WERI-Rb-1 (cell line): ENCODE measurements at regions not wholly inside any gene's neighbourhood (a gene's known extent, or its start where the extent isn't known, plus 50 kb on each side); places are given as distances from the start of the nearest gene placed in this dataset.

ENCODE experiments used
- DNase-seq: peaks from one replicate; pipeline ENCODE4 v3.0.0-alpha.2; 2020
- H3K27ac ChIP-seq: fragments of 250-450 bp; sonication (Bioruptor Pico); 2 replicates; pipeline ENCODE4 v1.5.1; 2020; ENCODE audit warnings: mild to moderate bottlenecking, moderate library complexity
- H3K27me3 ChIP-seq: fragments of 250-450 bp; sonication (Bioruptor Pico); 2 replicates; pipeline ENCODE4 v1.5.1; 2021; ENCODE audit warnings: mild to moderate bottlenecking, low read depth, moderate library complexity; ENCODE audit not compliant: insufficient read depth, severe bottlenecking
- H3K36me3 ChIP-seq: fragments of 250-450 bp; sonication (Bioruptor Pico); 2 replicates; pipeline ENCODE4 v1.5.1; 2020; ENCODE audit warnings: mild to moderate bottlenecking, moderate library complexity
- H3K4me3 ChIP-seq: 2 replicates; pipeline ENCODE4 v1.5.1; 2011; ENCODE audit warnings: low read depth, mild to moderate bottlenecking, control low read depth, low read length
- H3K9me3 ChIP-seq: fragments of 250-450 bp; sonication (Bioruptor Pico); 2 replicates; pipeline ENCODE4 v1.5.1; 2021; ENCODE audit warnings: mild to moderate bottlenecking, moderate library complexity; ENCODE audit not compliant: severe bottlenecking
- TF ChIP-seq, protein P1 (sequence below): IDR thresholded peaks from 2 replicates; pipeline ENCODE4 v1.5.1; 2011; ENCODE audit warnings: low read depth, mild to moderate bottlenecking, control low read depth, inconsistent platforms, low read length

DNA sequence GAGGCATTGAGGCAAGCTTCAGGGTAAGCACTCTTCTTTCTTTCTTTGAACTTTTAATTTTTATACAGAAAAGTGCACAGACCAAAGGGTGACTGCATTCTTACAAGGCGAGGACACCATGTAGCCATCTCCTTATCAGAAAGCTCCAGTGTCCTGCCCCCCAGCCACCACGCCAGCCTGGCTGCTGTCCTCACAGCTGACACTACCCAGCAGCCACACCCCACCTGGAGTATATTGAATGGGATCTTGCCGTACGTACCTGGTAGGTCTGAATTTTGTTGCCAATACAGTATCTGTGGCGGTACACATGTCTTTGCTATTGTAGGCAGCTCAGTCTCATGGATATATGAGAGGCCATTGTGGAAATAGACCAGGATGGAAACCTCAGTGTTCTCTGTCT lies 284.0 kb upstream of the IRX2 start:
- TF ChIP-seq, protein P1, sequence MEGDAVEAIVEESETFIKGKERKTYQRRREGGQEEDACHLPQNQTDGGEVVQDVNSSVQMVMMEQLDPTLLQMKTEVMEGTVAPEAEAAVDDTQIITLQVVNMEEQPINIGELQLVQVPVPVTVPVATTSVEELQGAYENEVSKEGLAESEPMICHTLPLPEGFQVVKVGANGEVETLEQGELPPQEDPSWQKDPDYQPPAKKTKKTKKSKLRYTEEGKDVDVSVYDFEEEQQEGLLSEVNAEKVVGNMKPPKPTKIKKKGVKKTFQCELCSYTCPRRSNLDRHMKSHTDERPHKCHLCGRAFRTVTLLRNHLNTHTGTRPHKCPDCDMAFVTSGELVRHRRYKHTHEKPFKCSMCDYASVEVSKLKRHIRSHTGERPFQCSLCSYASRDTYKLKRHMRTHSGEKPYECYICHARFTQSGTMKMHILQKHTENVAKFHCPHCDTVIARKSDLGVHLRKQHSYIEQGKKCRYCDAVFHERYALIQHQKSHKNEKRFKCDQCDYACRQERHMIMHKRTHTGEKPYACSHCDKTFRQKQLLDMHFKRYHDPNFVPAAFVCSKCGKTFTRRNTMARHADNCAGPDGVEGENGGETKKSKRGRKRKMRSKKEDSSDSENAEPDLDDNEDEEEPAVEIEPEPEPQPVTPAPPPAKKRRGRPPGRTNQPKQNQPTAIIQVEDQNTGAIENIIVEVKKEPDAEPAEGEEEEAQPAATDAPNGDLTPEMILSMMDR = no peak
- no peak overlapping the region for H3K27ac ChIP-seq
- H3K27me3 ChIP-seq = peaks cover 85% of the 10 kb centered on the region
- no peak overlapping the region for H3K4me3 ChIP-seq
- DNase-seq = no peak
- no peaks in the 10 kb centered on the region for H3K9me3 ChIP-seq
- H3K36me3 ChIP-seq = no peaks in the 10 kb centered on the region

DNA sequence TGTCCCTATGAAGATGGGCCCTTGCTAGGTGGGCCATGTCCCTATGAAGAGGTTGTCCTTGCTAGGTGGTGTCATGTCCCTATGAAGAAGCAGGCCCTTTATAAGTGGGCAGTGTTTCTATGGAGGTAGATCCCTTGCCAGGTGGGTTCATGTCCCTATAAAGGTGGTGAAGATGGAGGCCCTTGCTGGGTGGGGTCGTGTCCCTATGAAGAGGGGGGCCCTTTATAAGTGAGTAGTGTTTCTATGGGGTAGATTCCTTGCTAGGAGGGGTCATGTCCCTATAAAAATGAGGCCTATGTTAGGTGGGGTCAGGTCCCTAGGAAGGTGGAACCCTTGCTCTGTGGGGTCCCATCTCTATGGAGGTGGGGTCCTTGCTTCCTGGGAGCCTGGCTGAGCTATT lies 283.4 kb upstream of the IRX2 start:
- peaks cover 88% of the 10 kb centered on the region for H3K27me3 ChIP-seq
- no peaks in the 10 kb centered on the region for H3K9me3 ChIP-seq
- no peak for DNase-seq
- no peak overlapping the region for H3K27ac ChIP-seq
- TF ChIP-seq, protein P1 = no peak
- H3K36me3 ChIP-seq = no peaks in the 10 kb centered on the region
- no peak overlapping the region for H3K4me3 ChIP-seq

DNA sequence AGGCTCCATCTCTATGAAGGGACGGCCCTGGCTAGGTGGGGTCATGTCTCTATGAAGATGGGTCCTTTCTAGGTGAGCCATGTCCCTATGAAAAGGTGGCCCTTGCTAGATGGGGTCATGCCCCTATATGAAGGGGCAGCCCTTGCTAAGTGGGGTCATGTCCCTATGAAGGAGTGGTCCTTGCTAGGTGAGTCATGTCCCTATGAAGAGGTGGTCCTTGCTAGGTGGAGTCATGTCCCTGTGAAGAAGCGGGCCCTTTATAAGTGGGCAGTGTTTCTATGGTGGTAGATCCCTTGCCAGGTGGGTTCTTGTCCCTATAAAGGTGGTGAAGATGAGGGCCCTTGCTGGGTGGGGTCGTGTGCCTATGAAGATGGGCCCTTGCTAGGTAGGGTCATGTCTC lies 283.0 kb upstream of the IRX2 start:
- no peak for DNase-seq
- Histone ChIP-seq H3K27me3 (peaks cover 92% of the 10 kb centered on the region), H3K4me3 (no peak overlapping the region), H3K27ac (no peak overlapping the region), H3K9me3 (no peaks in the 10 kb centered on the region), H3K36me3 (no peaks in the 10 kb centered on the region)
- TF ChIP-seq, protein P1 = no peak

DNA sequence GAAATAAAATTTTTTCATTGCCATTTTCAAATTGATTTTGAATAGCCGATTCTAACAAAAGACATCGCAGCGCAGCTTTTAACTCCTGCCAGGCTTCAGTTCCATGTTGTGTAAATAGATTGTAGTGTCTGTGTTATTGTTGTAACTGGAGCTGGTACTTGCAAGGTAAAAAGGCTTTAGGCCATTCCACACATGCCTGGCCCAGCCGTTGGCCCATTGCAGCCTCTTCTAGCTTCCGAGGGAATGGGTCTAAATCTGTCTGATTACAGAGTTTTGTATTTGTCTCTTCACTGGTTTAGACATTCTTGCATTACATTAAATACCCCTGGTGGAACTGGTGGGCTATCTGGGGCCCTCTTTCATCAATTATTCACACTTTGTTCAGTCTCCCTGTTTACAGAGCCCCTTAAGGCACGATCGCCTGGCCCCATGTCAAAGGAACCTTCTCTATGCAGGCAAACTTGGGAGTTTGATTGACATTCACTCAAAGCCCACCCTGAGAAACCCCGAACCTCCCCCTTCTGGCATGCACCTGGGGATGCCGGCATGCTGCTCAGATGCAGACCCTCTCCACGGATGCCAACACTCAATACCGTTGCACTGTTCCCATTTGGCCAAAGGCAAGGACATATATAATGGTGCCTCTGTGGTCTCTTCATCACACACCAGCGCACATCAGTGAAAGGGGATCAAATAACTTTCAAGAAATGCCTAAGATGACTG lies 281.7 kb upstream of the IRX2 start:
- H3K9me3 ChIP-seq = no peaks in the 10 kb centered on the region
- no peak for DNase-seq
- H3K36me3 ChIP-seq = no peaks in the 10 kb centered on the region
- H3K27ac ChIP-seq = no peak overlapping the region
- H3K4me3 ChIP-seq = no peak overlapping the region
- TF ChIP-seq, protein P1 = no peak
- peaks cover 97% of the 10 kb centered on the region for H3K27me3 ChIP-seq

DNA sequence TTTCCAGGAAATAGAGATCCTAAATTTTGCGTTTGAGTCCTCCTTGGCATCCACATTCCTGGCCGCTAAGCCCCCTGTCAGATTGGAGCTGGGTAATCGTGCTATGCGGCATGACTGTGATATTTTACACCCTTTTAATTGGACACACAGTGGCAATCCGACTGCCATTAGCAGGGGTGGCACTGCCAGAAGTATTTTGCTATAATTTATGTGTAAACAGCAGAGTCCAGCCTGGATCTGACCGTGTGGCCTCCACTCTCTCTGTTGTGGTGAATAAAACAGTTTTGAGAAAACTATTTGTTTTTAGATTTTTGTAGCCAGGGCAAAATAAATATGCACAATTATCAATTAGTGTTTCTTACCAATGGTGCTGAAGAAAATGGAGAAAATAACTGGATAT lies 281.0 kb upstream of the IRX2 start:
- Histone ChIP-seq H3K27ac (no peak overlapping the region), H3K9me3 (no peaks in the 10 kb centered on the region), H3K4me3 (no peak overlapping the region), H3K27me3 (peaks cover 97% of the 10 kb centered on the region), H3K36me3 (no peaks in the 10 kb centered on the region)
- TF ChIP-seq, protein P1 = no peak
- no peak for DNase-seq
